ENCODE measurements at regions not wholly inside any gene's neighbourhood (a gene's known extent, or its start where the extent isn't known, plus 50 kb on each side); places are given as distances from the start of the nearest gene placed in this dataset.

DNA sequence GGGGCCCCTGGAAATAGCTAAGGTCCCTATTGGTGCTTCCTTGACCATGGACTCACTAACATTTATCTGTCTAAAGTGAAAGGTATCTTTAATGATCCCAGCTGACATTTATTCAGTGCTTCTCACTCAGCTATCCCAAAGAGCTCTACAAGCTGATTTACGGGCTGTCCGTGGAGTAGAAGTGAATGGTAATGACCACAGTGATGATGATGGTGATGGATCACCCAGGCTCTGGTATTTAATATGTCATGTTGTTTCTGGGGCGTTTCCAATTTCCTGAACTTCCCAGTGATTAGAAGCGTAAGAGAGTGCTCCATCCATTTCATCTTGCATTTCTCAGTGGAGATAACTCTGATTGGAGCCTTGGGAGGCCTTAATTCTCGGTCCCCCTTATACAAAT is 304.3 kb downstream of the HRH4 start:
- ChIA-PET CTCF (no interaction called here), POLR2A (no interaction called here)

DNA sequence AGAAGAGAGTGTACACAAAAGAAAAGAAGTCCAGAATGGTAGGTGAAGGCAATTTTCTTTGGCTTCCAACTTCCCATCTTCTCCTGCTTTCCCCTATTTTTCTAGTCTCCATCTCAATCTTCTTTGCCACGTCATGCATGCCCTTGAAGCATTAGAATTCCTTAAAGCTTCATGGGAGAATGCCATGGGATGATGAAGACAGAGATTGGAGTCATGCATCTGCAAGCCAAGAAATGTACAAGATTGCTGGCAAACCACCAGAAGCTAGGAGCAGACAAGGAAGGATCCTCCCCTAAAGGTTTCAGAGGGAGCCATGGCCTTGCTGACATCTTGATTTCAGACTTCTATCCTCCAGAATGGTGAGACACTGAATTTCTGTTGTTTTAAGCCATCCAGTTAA is 305.9 kb downstream of the HRH4 start:
- FAIRE-seq (no peak), DNase-seq (ENCODE audit: low read depth in 1 of 2, low spot score in 1 of 2) (no peak), ATAC-seq (no peak)
- H3K4me2 ChIP-seq: no peak overlapping the region
- ChIA-PET CTCF (no interaction called here), POLR2A (no interaction called here)
- H3K9me3 ChIP-seq: no peaks in the 10 kb centered on the region
- no peaks in the 10 kb centered on the region for H3K4me1 ChIP-seq
- TF ChIP-seq GATA3 (IDR thresholded peaks at IDR 0.05; ENCODE audit: borderline replicate concordance) (no peak), HDAC2 (IDR thresholded peaks at IDR 0.05) (no peak), KDM5A (IDR thresholded peaks at IDR 0.05) (no peak), FOSL2 (IDR thresholded peaks at IDR 0.05) (no peak), FOSL2 (CRISPR knock-in tag; IDR thresholded peaks at IDR 0.05) (no peak), HOXA7 (CRISPR knock-in tag; IDR thresholded peaks at IDR 0.05) (no peak), NPAS2 (CRISPR knock-in tag; IDR thresholded peaks at IDR 0.05; ENCODE audit: borderline replicate concordance) (no peak), MAZ (IDR thresholded peaks at IDR 0.05; ENCODE audit: borderline replicate concordance, low read depth, low read length) (no peak), BHLHE40 (IDR thresholded peaks at IDR 0.05; ENCODE audit: low read depth, low read length) (no peak), NFE2L2 (conservative IDR thresholded peaks at IDR 0.05; ENCODE audit: low read length) (no peak), CHD4 (IDR thresholded peaks at IDR 0.05; ENCODE audit: borderline replicate concordance) (no peak), FOSB (CRISPR knock-in tag; IDR thresholded peaks at IDR 0.05) (no peak), EHF (CRISPR knock-in tag; IDR thresholded peaks at IDR 0.05) (no peak)
- TF ChIP-seq, protein P1, sequence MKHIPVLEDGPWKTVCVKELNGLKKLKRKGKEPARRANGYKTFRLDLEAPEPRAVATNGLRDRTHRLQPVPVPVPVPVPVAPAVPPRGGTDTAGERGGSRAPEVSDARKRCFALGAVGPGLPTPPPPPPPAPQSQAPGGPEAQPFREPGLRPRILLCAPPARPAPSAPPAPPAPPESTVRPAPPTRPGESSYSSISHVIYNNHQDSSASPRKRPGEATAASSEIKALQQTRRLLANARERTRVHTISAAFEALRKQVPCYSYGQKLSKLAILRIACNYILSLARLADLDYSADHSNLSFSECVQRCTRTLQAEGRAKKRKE (CRISPR knock-in tag; IDR thresholded peaks at IDR 0.05; ENCODE audit: low read depth): no peak
- TF ChIP-seq, protein P2, sequence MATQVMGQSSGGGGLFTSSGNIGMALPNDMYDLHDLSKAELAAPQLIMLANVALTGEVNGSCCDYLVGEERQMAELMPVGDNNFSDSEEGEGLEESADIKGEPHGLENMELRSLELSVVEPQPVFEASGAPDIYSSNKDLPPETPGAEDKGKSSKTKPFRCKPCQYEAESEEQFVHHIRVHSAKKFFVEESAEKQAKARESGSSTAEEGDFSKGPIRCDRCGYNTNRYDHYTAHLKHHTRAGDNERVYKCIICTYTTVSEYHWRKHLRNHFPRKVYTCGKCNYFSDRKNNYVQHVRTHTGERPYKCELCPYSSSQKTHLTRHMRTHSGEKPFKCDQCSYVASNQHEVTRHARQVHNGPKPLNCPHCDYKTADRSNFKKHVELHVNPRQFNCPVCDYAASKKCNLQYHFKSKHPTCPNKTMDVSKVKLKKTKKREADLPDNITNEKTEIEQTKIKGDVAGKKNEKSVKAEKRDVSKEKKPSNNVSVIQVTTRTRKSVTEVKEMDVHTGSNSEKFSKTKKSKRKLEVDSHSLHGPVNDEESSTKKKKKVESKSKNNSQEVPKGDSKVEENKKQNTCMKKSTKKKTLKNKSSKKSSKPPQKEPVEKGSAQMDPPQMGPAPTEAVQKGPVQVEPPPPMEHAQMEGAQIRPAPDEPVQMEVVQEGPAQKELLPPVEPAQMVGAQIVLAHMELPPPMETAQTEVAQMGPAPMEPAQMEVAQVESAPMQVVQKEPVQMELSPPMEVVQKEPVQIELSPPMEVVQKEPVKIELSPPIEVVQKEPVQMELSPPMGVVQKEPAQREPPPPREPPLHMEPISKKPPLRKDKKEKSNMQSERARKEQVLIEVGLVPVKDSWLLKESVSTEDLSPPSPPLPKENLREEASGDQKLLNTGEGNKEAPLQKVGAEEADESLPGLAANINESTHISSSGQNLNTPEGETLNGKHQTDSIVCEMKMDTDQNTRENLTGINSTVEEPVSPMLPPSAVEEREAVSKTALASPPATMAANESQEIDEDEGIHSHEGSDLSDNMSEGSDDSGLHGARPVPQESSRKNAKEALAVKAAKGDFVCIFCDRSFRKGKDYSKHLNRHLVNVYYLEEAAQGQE (IDR thresholded peaks at IDR 0.05): no peak
- TF ChIP-seq, protein P3, sequence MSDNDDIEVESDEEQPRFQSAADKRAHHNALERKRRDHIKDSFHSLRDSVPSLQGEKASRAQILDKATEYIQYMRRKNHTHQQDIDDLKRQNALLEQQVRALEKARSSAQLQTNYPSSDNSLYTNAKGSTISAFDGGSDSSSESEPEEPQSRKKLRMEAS (IDR thresholded peaks at IDR 0.05): no peak
- TF ChIP-seq, protein P4, sequence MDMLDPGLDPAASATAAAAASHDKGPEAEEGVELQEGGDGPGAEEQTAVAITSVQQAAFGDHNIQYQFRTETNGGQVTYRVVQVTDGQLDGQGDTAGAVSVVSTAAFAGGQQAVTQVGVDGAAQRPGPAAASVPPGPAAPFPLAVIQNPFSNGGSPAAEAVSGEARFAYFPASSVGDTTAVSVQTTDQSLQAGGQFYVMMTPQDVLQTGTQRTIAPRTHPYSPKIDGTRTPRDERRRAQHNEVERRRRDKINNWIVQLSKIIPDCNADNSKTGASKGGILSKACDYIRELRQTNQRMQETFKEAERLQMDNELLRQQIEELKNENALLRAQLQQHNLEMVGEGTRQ (IDR thresholded peaks at IDR 0.05): no peak
- no peak overlapping the region for H3K27ac ChIP-seq
- WGBS (ENCODE audit: missing lambda C conversion rate): 0% methylated on average over 1 of the region's 1 CpG
- H3K4me3 ChIP-seq: no peak overlapping the region

More for the DNA sequence above, 304.3 kb downstream of the HRH4 start:
- H3K9me3 ChIP-seq: no peaks in the 10 kb centered on the region
- H3K4me3 ChIP-seq: no peak overlapping the region
- H3K4me1 ChIP-seq: no peaks in the 10 kb centered on the region
- 2% methylated on average over 5 of the region's 5 CpGs for WGBS (ENCODE audit: missing lambda C conversion rate)
- TF ChIP-seq NR3C1 (IDR thresholded peaks at IDR 0.05): no peak
- no peak overlapping the region for H3K4me2 ChIP-seq
- FAIRE-seq (no peak), DNase-seq (ENCODE audit: low read depth in 1 of 2, low spot score in 1 of 2) (no peak), ATAC-seq (no peak)
- no peak overlapping the region for H3K27ac ChIP-seq

DNA sequence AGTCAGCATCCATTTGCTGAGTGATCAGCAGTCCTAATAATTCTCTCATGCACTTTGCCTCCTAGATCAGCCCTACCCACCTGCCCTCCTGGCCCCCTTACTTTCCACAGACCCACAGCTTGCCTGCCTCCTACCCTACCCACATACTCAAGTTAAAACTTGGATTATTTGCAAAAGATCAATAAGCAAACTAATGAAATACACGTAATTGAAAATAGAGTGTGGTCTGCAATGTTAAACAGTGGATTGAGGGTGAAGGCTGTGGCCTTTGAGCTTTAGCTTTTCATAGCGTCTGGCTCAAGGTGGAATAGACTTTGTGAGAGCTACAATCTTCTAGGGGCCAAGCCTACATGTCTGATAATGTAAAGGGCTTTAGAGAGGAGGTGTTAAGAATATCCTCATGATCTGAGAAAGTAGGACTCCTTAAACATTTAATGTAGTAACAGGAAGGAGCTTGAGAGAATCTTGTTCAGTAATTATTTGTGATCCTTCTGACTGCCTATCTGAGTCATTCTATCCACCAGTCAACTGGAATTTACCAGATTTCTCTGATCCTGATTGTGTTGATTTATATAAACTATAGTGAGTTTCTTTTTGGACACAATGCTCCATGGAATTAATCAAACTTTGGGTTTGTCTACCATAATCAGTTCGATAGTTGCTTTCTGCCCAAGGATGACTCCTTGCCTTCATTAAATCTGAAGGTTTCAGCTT is 310.0 kb downstream of the HRH4 start:
- ChIA-PET CTCF (no interaction called here), POLR2A (no interaction called here)
- 0% methylated on average over 3 of the region's 3 CpGs for WGBS (ENCODE audit: missing lambda C conversion rate)
- no peak overlapping the region for H3K4me2 ChIP-seq
- no peaks in the 10 kb centered on the region for H3K4me1 ChIP-seq
- no peak for ATAC-seq
- no peak overlapping the region for H3K27ac ChIP-seq
- no peak overlapping the region for H3K4me3 ChIP-seq
- FAIRE-seq: no peak
- H3K9me3 ChIP-seq: no peaks in the 10 kb centered on the region
- TF ChIP-seq, protein P3 (IDR thresholded peaks at IDR 0.05): no peak
- TF ChIP-seq, protein P2 (IDR thresholded peaks at IDR 0.05): no peak
- no peak for DNase-seq (ENCODE audit: low read depth in 1 of 2, low spot score in 1 of 2)

Data from A549 (cell line).